SK-N-SH (cell line): ENCODE measurements at regions not wholly inside any gene's neighbourhood (a gene's known extent, or its start where the extent isn't known, plus 50 kb on each side); places are given as distances from the start of the nearest gene placed in this dataset.

Experiments
- CTCF ChIA-PET: fragments of 300-600, 350-600 bp; formaldehyde crosslinking; extraction: SDS; loops from one replicate; lab custom pipeline; 2021; lab: Yijun Ruan, JAX
- POLR2A ChIA-PET: fragments of 350-600 bp; sonication (Branson Sonifier 250); formaldehyde crosslinking; extraction: SDS; loops from one replicate; lab custom pipeline; 2020; ENCODE audit warnings: antibody characterized with exemption, inconsistent platforms; lab: Yijun Ruan, JAX
- DNase-seq: peaks from one replicate; pipeline ENCODE4 v3.0.0; 2012
- H2AFZ ChIP-seq: fragments of 200-600 bp; sonication (generic); 2 replicates; pipeline ENCODE4 v1.8.1; 2016; ENCODE audit warnings: antibody characterized with exemption, mild to moderate bottlenecking, low read depth
- H3F3A ChIP-seq: fragments of 200-600 bp; sonication (generic); replicated peaks from 2 replicates; pipeline ENCODE3; 2016; ENCODE audit warnings: antibody characterized with exemption, mild to moderate bottlenecking; ENCODE audit not compliant: insufficient read depth
- H3K27ac ChIP-seq, 2 experiments: fragments of 200-500 bp in 1 of 2; fragments of 200-600 bp in 1 of 2; sonication (Bioruptor generic) in 1 of 2; sonication (generic), shearing (Covaris generic) in 1 of 2; 2 replicates each; pipeline versions ENCODE4 v1.5.1 to v1.6.1; 2014 to 2016; ENCODE audit warnings: low read depth in 2 of 2, inconsistent platforms in 1 of 2, low read length in 1 of 2, mild to moderate bottlenecking in 1 of 2, mixed read lengths in 1 of 2
- H3K27me3 ChIP-seq: fragments of 200-600 bp; sonication (generic), shearing (Covaris generic); 2 replicates; pipeline ENCODE4 v1.6.1; 2016; ENCODE audit warnings: mixed run types; ENCODE audit not compliant: insufficient read depth
- H3K36me3 ChIP-seq, 2 experiments: fragments of 200-500 bp in 1 of 2; fragments of 200-600 bp in 1 of 2; sonication (Bioruptor generic) in 1 of 2; sonication (generic) in 1 of 2; replicated peaks in 1 of 2; 2 replicates each; pipeline versions ENCODE3 to v1.5.1; 2014 to 2016; ENCODE audit warnings: low read length in 1 of 2, mild to moderate bottlenecking in 1 of 2; ENCODE audit not compliant: insufficient read depth in 2 of 2, control insufficient read depth in 1 of 2
- H3K4me1 ChIP-seq, 2 experiments: fragments of 200-500 bp in 1 of 2; fragments of 200-600 bp in 1 of 2; sonication (Bioruptor generic) in 1 of 2; sonication (generic), shearing (Covaris generic) in 1 of 2; 2 replicates each; pipeline versions ENCODE4 v1.5.1 to v1.6.1; 2014 to 2016; ENCODE audit warnings: low read depth in 1 of 2, low read length in 1 of 2, mixed run types in 1 of 2; ENCODE audit not compliant: insufficient read depth in 2 of 2, control insufficient read depth in 1 of 2
- H3K4me2 ChIP-seq: fragments of 200-600 bp; sonication (generic), shearing (Covaris generic); 2 replicates; pipeline ENCODE4 v1.6.1; 2017; ENCODE audit warnings: mixed run types
- H3K4me3 ChIP-seq, 2 experiments: fragments of 200-500 bp in 1 of 2; fragments of 200-600 bp in 1 of 2; sonication (Bioruptor generic) in 1 of 2; sonication (generic), shearing (Covaris generic) in 1 of 2; 2 replicates each; pipeline versions ENCODE4 v1.5.1 to v1.8.1; 2014 to 2016; ENCODE audit warnings: low read depth in 2 of 2, inconsistent platforms in 1 of 2, low read length in 1 of 2, mild to moderate bottlenecking in 1 of 2, mixed read lengths in 1 of 2, moderate library complexity in 1 of 2
- H3K79me2 ChIP-seq: fragments of 200-600 bp; sonication (generic); 2 replicates; pipeline ENCODE4 v1.8.1; 2017; ENCODE audit warnings: mild to moderate bottlenecking; ENCODE audit not compliant: insufficient read depth
- H3K9ac ChIP-seq: fragments of 200-600 bp; sonication (generic); 2 replicates; pipeline ENCODE4 v1.6.1; 2017; ENCODE audit warnings: mixed run types
- H3K9me2 ChIP-seq: fragments of 200-600 bp; sonication (generic); 2 replicates; pipeline ENCODE4 v1.6.1; 2017; ENCODE audit warnings: mixed run types
- H3K9me3 ChIP-seq: fragments of 200-600 bp; sonication (generic); 2 replicates; pipeline ENCODE4 v1.6.1; 2017; ENCODE audit warnings: mixed run types, mild to moderate bottlenecking, moderate library complexity
- H4K20me1 ChIP-seq: fragments of 200-600 bp; sonication (generic); 2 replicates; pipeline ENCODE4 v1.6.1; 2017; ENCODE audit warnings: mild to moderate bottlenecking, mixed run types; ENCODE audit not compliant: insufficient read depth
- FOXM1 ChIP-seq: IDR thresholded peaks from 2 replicates; pipeline ENCODE4 v1.4.0; 2012; ENCODE audit warnings: low read depth, mild to moderate bottlenecking
- GABPA ChIP-seq: IDR thresholded peaks from 2 replicates; pipeline ENCODE4 v1.4.0; 2012; ENCODE audit warnings: low read depth, mild to moderate bottlenecking
- GATA2 ChIP-seq: sonication (generic); formaldehyde crosslinking; IDR thresholded peaks from 2 replicates; pipeline ENCODE4 v1.5.0; 2020; ENCODE audit warnings: mild to moderate bottlenecking, missing genetic modification reagents
- NFIC ChIP-seq: IDR thresholded peaks from 2 replicates; pipeline ENCODE4 v1.4.0; 2012; ENCODE audit warnings: borderline replicate concordance
- RXRA ChIP-seq: IDR thresholded peaks from 2 replicates; pipeline ENCODE4 v1.4.0; 2012; ENCODE audit warnings: low read depth, mild to moderate bottlenecking, borderline replicate concordance
- SIN3A ChIP-seq: IDR thresholded peaks from 2 replicates; pipeline ENCODE4 v1.6.1; 2012; ENCODE audit warnings: low read depth, mild to moderate bottlenecking, low read length, moderate library complexity, borderline replicate concordance
- TCF12 ChIP-seq: IDR thresholded peaks from 2 replicates; pipeline ENCODE4 v1.4.0; 2012
- TEAD4 ChIP-seq: IDR thresholded peaks from 2 replicates; pipeline ENCODE4 v1.4.0; 2012; ENCODE audit warnings: mild to moderate bottlenecking, borderline replicate concordance; ENCODE audit not compliant: insufficient read depth
- WGBS: methylation state at CpG from one replicate; pipeline ENCODE4 v1.1.6; 2017; ENCODE audit warnings: low lambda C conversion rate; 5-methylcytosine and 5-hydroxymethylcytosine counted together
- TF ChIP-seq, protein P1 (sequence below): IDR thresholded peaks from 2 replicates; pipeline ENCODE4 v1.4.0; 2012; ENCODE audit warnings: low read depth, borderline replicate concordance
- TF ChIP-seq, protein P2 (sequence below): fragments of 200-600 bp; sonication (generic); IDR thresholded peaks from 2 replicates; pipeline ENCODE4 v1.6.1; 2017; ENCODE audit warnings: antibody characterized with exemption, mild to moderate bottlenecking, moderate library complexity
- TF ChIP-seq, protein P3 (sequence below): fragments of 150-350 bp; IDR thresholded peaks from 2 replicates; pipeline ENCODE4 v1.6.1; 2017; ENCODE audit warnings: antibody characterized with exemption, low read length, low read depth, borderline replicate concordance
- TF ChIP-seq, protein P4 (sequence below): IDR thresholded peaks from 2 replicates; pipeline ENCODE4 v1.4.0; 2012; ENCODE audit warnings: low read depth, borderline replicate concordance
- TF ChIP-seq, protein P5 (sequence below): IDR thresholded peaks from 2 replicates; pipeline ENCODE4 v1.4.0; 2012; ENCODE audit warnings: low read depth

DNA sequence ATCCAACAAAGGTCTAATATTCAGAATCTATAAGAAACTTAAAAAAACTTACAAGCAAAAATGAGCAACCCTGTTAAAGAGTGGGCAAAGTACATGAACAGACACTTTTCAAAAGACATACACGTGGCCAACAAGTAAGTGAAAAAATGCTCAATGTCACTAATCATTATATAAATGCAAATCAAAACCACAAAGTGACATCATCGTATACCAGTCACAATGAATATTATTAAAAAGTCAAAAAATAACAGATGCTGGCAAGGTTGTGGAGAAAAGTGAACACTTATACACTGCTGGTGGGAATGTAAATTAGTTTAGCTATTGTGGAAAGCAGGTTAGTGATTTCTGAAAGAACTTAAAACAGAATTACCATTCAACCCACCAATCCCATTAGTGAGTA lies 199.1 kb downstream of the SNAPC1 start:
- TF ChIP-seq, protein P1, sequence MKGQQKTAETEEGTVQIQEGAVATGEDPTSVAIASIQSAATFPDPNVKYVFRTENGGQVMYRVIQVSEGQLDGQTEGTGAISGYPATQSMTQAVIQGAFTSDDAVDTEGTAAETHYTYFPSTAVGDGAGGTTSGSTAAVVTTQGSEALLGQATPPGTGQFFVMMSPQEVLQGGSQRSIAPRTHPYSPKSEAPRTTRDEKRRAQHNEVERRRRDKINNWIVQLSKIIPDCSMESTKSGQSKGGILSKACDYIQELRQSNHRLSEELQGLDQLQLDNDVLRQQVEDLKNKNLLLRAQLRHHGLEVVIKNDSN = no peak
- TF ChIP-seq, protein P2, sequence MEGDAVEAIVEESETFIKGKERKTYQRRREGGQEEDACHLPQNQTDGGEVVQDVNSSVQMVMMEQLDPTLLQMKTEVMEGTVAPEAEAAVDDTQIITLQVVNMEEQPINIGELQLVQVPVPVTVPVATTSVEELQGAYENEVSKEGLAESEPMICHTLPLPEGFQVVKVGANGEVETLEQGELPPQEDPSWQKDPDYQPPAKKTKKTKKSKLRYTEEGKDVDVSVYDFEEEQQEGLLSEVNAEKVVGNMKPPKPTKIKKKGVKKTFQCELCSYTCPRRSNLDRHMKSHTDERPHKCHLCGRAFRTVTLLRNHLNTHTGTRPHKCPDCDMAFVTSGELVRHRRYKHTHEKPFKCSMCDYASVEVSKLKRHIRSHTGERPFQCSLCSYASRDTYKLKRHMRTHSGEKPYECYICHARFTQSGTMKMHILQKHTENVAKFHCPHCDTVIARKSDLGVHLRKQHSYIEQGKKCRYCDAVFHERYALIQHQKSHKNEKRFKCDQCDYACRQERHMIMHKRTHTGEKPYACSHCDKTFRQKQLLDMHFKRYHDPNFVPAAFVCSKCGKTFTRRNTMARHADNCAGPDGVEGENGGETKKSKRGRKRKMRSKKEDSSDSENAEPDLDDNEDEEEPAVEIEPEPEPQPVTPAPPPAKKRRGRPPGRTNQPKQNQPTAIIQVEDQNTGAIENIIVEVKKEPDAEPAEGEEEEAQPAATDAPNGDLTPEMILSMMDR = no peak
- TF ChIP-seq, protein P3, sequence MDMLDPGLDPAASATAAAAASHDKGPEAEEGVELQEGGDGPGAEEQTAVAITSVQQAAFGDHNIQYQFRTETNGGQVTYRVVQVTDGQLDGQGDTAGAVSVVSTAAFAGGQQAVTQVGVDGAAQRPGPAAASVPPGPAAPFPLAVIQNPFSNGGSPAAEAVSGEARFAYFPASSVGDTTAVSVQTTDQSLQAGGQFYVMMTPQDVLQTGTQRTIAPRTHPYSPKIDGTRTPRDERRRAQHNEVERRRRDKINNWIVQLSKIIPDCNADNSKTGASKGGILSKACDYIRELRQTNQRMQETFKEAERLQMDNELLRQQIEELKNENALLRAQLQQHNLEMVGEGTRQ = no peak
- TF ChIP-seq GABPA (no peak), TEAD4 (no peak), NFIC (no peak), FOXM1 (no peak), SIN3A (no peak), GATA2 (CRISPR knock-in tag) (no peak), TCF12 (no peak), RXRA (no peak)
- TF ChIP-seq, protein P4, sequence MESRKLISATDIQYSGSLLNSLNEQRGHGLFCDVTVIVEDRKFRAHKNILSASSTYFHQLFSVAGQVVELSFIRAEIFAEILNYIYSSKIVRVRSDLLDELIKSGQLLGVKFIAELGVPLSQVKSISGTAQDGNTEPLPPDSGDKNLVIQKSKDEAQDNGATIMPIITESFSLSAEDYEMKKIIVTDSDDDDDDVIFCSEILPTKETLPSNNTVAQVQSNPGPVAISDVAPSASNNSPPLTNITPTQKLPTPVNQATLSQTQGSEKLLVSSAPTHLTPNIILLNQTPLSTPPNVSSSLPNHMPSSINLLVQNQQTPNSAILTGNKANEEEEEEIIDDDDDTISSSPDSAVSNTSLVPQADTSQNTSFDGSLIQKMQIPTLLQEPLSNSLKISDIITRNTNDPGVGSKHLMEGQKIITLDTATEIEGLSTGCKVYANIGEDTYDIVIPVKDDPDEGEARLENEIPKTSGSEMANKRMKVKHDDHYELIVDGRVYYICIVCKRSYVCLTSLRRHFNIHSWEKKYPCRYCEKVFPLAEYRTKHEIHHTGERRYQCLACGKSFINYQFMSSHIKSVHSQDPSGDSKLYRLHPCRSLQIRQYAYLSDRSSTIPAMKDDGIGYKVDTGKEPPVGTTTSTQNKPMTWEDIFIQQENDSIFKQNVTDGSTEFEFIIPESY = no peak
- TF ChIP-seq, protein P5, sequence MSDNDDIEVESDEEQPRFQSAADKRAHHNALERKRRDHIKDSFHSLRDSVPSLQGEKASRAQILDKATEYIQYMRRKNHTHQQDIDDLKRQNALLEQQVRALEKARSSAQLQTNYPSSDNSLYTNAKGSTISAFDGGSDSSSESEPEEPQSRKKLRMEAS = no peak
- no peaks in the 10 kb centered on the region for H3K9me2 ChIP-seq
- no peak overlapping the region for H2AFZ ChIP-seq
- H3K4me3 ChIP-seq = no peak overlapping the region
- no peak for DNase-seq
- no peaks in the 10 kb centered on the region for H3K79me2 ChIP-seq
- no peak overlapping the region for H3K9ac ChIP-seq
- H3K27ac ChIP-seq = no peak overlapping the region
- H3K36me3 ChIP-seq = no peaks in the 10 kb centered on the region
- no peaks in the 10 kb centered on the region for H3F3A ChIP-seq
- ChIA-PET CTCF (no interaction called here), POLR2A (no interaction called here)
- WGBS = 17% methylated on average over 2 of the region's 2 CpGs
- no peak overlapping the region for H3K4me2 ChIP-seq
- no peaks in the 10 kb centered on the region for H3K4me1 ChIP-seq
- H3K27me3 ChIP-seq = no peaks in the 10 kb centered on the region
- H3K9me3 ChIP-seq = peaks cover 8% of the 10 kb centered on the region; the same call in 1 of the 2 replicates
- H4K20me1 ChIP-seq = no peaks in the 10 kb centered on the region
